Natural killer cell (primary cell): ENCODE measurements at regions not wholly inside any gene's neighbourhood (a gene's known extent, or its start where the extent isn't known, plus 50 kb on each side); places are given as distances from the start of the nearest gene placed in this dataset.

ENCODE experiments used
- ATAC-seq, 3 donors: fragments of 150-1000 bp in 2 of 3; fragments of 200-7000 bp in 1 of 3; cut with Tn5 transposase; 1 replicate in 1 of 3; 2 replicates in 2 of 3; pipeline ENCODE4 v1.10.0; 2021; ENCODE audit warnings: mild to moderate bottlenecking in 2 of 3, moderate library complexity in 2 of 3
- DNase-seq, 2 donors: peaks; one replicate each; pipeline versions ENCODE4 v3.0.0 to v3.0.0-alpha.2; 2013 to 2021; ENCODE audit warnings: mixed read lengths in 1 of 2
- H3K27ac ChIP-seq: one replicate; pipeline ENCODE4 v1.5.1; 2013; ENCODE audit warnings: mild to moderate bottlenecking, low read length
- H3K27me3 ChIP-seq: one replicate; pipeline ENCODE4 v1.6.1; 2013; ENCODE audit warnings: low read length; ENCODE audit not compliant: control insufficient read depth, insufficient read depth
- H3K36me3 ChIP-seq: one replicate; pipeline ENCODE4 v1.6.1; 2013; ENCODE audit warnings: low read length; ENCODE audit not compliant: control insufficient read depth, insufficient read depth
- H3K4me1 ChIP-seq: one replicate; pipeline ENCODE4 v1.6.1; 2013; ENCODE audit warnings: low read length; ENCODE audit not compliant: control insufficient read depth, insufficient read depth
- H3K4me3 ChIP-seq: one replicate; pipeline ENCODE4 v1.5.1; 2013; ENCODE audit warnings: low read length
- H3K9me3 ChIP-seq: one replicate; pipeline ENCODE4 v1.6.1; 2013; ENCODE audit warnings: low read length; ENCODE audit not compliant: control insufficient read depth, insufficient read depth
- H3K27ac Mint-ChIP-seq, 2 donors: one replicate each; pipeline ENCODE4 v1.8.0; 2022; ENCODE audit warnings: mild to moderate bottlenecking in 2 of 2, mixed read lengths in 2 of 2, moderate library complexity in 1 of 2
- H3K27me3 Mint-ChIP-seq, 2 donors: one replicate each; pipeline ENCODE4 v1.8.0; 2022; ENCODE audit warnings: low read depth in 2 of 2, mixed read lengths in 2 of 2
- H3K36me3 Mint-ChIP-seq: one replicate; pipeline ENCODE4 v1.8.0; 2022; ENCODE audit warnings: mixed read lengths
- H3K4me1 Mint-ChIP-seq, 2 donors: one replicate each; pipeline ENCODE4 v1.8.0; 2022; ENCODE audit warnings: mixed read lengths in 2 of 2
- H3K4me3 Mint-ChIP-seq: one replicate; pipeline ENCODE4 v1.8.0; 2022; ENCODE audit warnings: mild to moderate bottlenecking, moderate library complexity, mixed read lengths
- H3K9me3 Mint-ChIP-seq, 2 donors: one replicate each; pipeline ENCODE4 v1.8.0; 2022; ENCODE audit warnings: mixed read lengths in 2 of 2
- CTCF ChIP-seq: fragments of 200-600 bp; IDR thresholded peaks from one replicate; pipeline ENCODE4 v1.8.0; 2022; ENCODE audit warnings: antibody characterized with exemption
- WGBS: methylation state at CpG from one replicate; pipeline ENCODE4 v1.1.7; 2013; ENCODE audit warnings: missing lambda C conversion rate; ENCODE audit not compliant: insufficient coverage; 5-methylcytosine and 5-hydroxymethylcytosine counted together
- intact Hi-C: fragments of 100-400 bp; cut with micrococcal nuclease; formaldehyde crosslinking; loops from one replicate; pipeline ENCODE4 v1.14.2; 2022

GRCh38 chr1:175845985-175846384 is 102.6 kb upstream of the TNR start:
- TF ChIP-seq CTCF, result no peak
- Histone ChIP-seq H3K27me3 (no peaks in the 10 kb centered on the region), H3K4me3 (no peak overlapping the region), H3K4me1 (no peaks in the 10 kb centered on the region), H3K9me3 (no peaks in the 10 kb centered on the region), H3K36me3 (no peaks in the 10 kb centered on the region), H3K27ac (no peak overlapping the region)
- Mint-ChIP-seq H3K9me3 (no peaks in the 10 kb centered on the region), H3K27me3 (peaks cover 18 to 26% of the 10 kb centered on the region in 2 donors), H3K4me1 (no peaks in the 10 kb centered on the region), H3K4me3 (no peak overlapping the region), H3K27ac (no peak overlapping the region), H3K36me3 (no peaks in the 10 kb centered on the region)
- DNase-seq, result no peak
- intact Hi-C loops, result no loop called here
- WGBS, result 100% methylated on average over 1 of the region's 1 CpG
- ATAC-seq, result no peak

GRCh38 chr1:175845338-175845737 is 101.9 kb upstream of the TNR start:
- Mint-ChIP-seq H3K4me1 (no peaks in the 10 kb centered on the region), H3K27ac (no peak overlapping the region), H3K27me3 (peaks cover 18 to 29% of the 10 kb centered on the region in 2 donors), H3K9me3 (no peaks in the 10 kb centered on the region), H3K36me3 (no peaks in the 10 kb centered on the region), H3K4me3 (no peak overlapping the region)
- no peaks in the 10 kb centered on the region for H3K27me3 ChIP-seq
- H3K36me3 ChIP-seq, result no peaks in the 10 kb centered on the region
- no peaks in the 10 kb centered on the region for H3K4me1 ChIP-seq
- 95% methylated on average over 3 of the region's 3 CpGs for WGBS
- no peaks in the 10 kb centered on the region for H3K9me3 ChIP-seq
- no peak for TF ChIP-seq CTCF
- ATAC-seq, result no peak
- H3K27ac ChIP-seq, result no peak overlapping the region
- no peak overlapping the region for H3K4me3 ChIP-seq
- intact Hi-C loops, result no loop called here
- DNase-seq, result no peak

- H3K27ac Mint-ChIP-seq, result no peak overlapping the region
- H3K36me3 Mint-ChIP-seq, result no peaks in the 10 kb centered on the region
- H3K4me1 Mint-ChIP-seq, result no peaks in the 10 kb centered on the region
- DNase-seq (no peak), ATAC-seq (no peak)
- H3K9me3 Mint-ChIP-seq, result no peaks in the 10 kb centered on the region
- intact Hi-C loops, result no loop called here
- no peaks in the 10 kb centered on the region for H3K4me1 ChIP-seq
- H3K9me3 ChIP-seq, result no peaks in the 10 kb centered on the region
- no peak overlapping the region for H3K4me3 ChIP-seq
- WGBS, result 80% methylated on average over 2 of the region's 2 CpGs
- H3K27me3 ChIP-seq, result no peaks in the 10 kb centered on the region
- peaks cover 20 to 29% of the 10 kb centered on the region in 2 donors for H3K27me3 Mint-ChIP-seq
- H3K36me3 ChIP-seq, result no peaks in the 10 kb centered on the region
- H3K4me3 Mint-ChIP-seq, result no peak overlapping the region
- no peak for TF ChIP-seq CTCF
- no peak overlapping the region for H3K27ac ChIP-seq
Measured at GRCh38 chr1:175844877-175845276, 101.5 kb upstream of the TNR start.

GRCh38 chr1:175842550-175842949 is 99.2 kb upstream of the TNR start:
- Histone ChIP-seq H3K27ac (no peak overlapping the region), H3K36me3 (no peaks in the 10 kb centered on the region), H3K9me3 (no peaks in the 10 kb centered on the region), H3K4me1 (no peaks in the 10 kb centered on the region), H3K27me3 (no peaks in the 10 kb centered on the region), H3K4me3 (no peak overlapping the region)
- no peak overlapping the region for H3K27ac Mint-ChIP-seq
- no peak for TF ChIP-seq CTCF
- no peaks in the 10 kb centered on the region for H3K9me3 Mint-ChIP-seq
- WGBS, result no CpG with 5 or more reads among the region's 1 CpG
- intact Hi-C loops, result no loop called here
- H3K27me3 Mint-ChIP-seq, result peaks cover 21 to 35% of the 10 kb centered on the region in 2 donors
- no peak overlapping the region for H3K4me3 Mint-ChIP-seq
- DNase-seq (no peak), ATAC-seq (no peak)
- H3K4me1 Mint-ChIP-seq, result no peaks in the 10 kb centered on the region
- H3K36me3 Mint-ChIP-seq, result no peaks in the 10 kb centered on the region
